Calu3 (cell line): ENCODE measurements at regions not wholly inside any gene's neighbourhood (a gene's known extent, or its start where the extent isn't known, plus 50 kb on each side); places are given as distances from the start of the nearest gene placed in this dataset.

Experiments
- BruUV-seq: library from RNA; stranded (reverse); fragments of 400-500 nt; replicated peaks from 2 replicates; lab custom pipeline; 2021; lab: Mats Ljungman, UMichigan
- CTCF ChIA-PET: fragments of 300-600 bp; sonication (Branson Sonifier 250); formaldehyde crosslinking; loops from one replicate; lab custom pipeline; 2022; ENCODE audit warnings: antibody characterized with exemption; lab: Charles Lee
- DNase-seq: peaks from one replicate; pipeline ENCODE4 v3.0.0; 2022
- H3K27ac Mint-ChIP-seq: one replicate; pipeline ENCODE4 v1.8.0; 2022; ENCODE audit warnings: mixed read lengths; ENCODE audit not compliant: unreplicated experiment
- H3K27me3 Mint-ChIP-seq: one replicate; pipeline ENCODE4 v1.8.0; 2022; ENCODE audit warnings: mixed read lengths; ENCODE audit not compliant: unreplicated experiment
- H3K36me3 Mint-ChIP-seq: one replicate; pipeline ENCODE4 v1.8.0; 2022; ENCODE audit warnings: mild to moderate bottlenecking, moderate library complexity, mixed read lengths; ENCODE audit not compliant: insufficient read depth, unreplicated experiment
- H3K4me1 Mint-ChIP-seq: one replicate; pipeline ENCODE4 v1.8.0; 2022; ENCODE audit warnings: mild to moderate bottlenecking, low read depth, mixed read lengths; ENCODE audit not compliant: unreplicated experiment
- H3K4me3 Mint-ChIP-seq: one replicate; pipeline ENCODE4 v1.8.0; 2022; ENCODE audit warnings: mild to moderate bottlenecking, low read depth, moderate library complexity, mixed read lengths; ENCODE audit not compliant: unreplicated experiment
- H3K9me3 Mint-ChIP-seq: one replicate; pipeline ENCODE4 v1.8.0; 2022; ENCODE audit warnings: low read depth, mixed read lengths; ENCODE audit not compliant: unreplicated experiment
- CTCF ChIP-seq: fragments of 200-600 bp; IDR thresholded peaks from one replicate; pipeline ENCODE4 v1.8.0; 2022; ENCODE audit warnings: antibody characterized with exemption; ENCODE audit not compliant: unreplicated experiment
- intact Hi-C: fragments of 100-400 bp; cut with micrococcal nuclease; formaldehyde crosslinking; loops from one replicate; pipeline ENCODE4 v1.10.0; 2022; ENCODE audit not compliant: unreplicated experiment

DNA sequence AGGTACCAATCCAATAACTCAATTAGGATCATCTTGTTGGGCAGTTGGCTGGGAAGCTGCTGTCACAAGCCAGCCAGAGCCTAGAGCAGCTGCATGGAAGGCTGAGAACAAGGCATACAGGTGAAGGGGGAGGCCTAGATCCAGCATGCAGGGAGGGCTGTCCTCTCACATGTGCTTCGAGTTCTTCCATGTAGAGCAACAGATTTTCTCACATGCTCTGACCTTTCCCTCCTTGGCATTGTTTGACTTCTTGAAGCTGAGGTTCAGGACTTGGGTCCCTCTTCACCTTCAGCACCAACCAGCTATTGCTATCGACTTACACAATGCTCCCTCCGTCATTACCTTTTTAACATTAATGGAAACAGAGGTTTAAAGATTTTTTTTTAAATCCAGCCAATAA is 257.7 kb downstream of the ATG4C start:
- Mint-ChIP-seq H3K4me1 (no peaks in the 10 kb centered on the region), H3K4me3 (no peak overlapping the region), H3K9me3 (peaks cover 2% of the 10 kb centered on the region), H3K27me3 (peaks cover 28% of the 10 kb centered on the region), H3K27ac (no peak overlapping the region), H3K36me3 (no peaks in the 10 kb centered on the region)
- CTCF ChIA-PET: no interaction called here
- no peak for TF ChIP-seq CTCF
- DNase-seq: no peak
- BruUV-seq: no TSS peak
- intact Hi-C loops: no loop called here

GRCh38 chr1:63042278-63042677 is 258.3 kb downstream of the ATG4C start:
- H3K27ac Mint-ChIP-seq: no peak overlapping the region
- TF ChIP-seq CTCF: no peak
- no TSS peak for BruUV-seq
- H3K27me3 Mint-ChIP-seq: peaks cover 28% of the 10 kb centered on the region
- DNase-seq: no peak
- CTCF ChIA-PET: no interaction called here
- peaks cover 2% of the 10 kb centered on the region for H3K9me3 Mint-ChIP-seq
- intact Hi-C loops: no loop called here
- no peaks in the 10 kb centered on the region for H3K4me1 Mint-ChIP-seq
- no peaks in the 10 kb centered on the region for H3K36me3 Mint-ChIP-seq
- no peak overlapping the region for H3K4me3 Mint-ChIP-seq

- H3K9me3 Mint-ChIP-seq: peaks cover 2% of the 10 kb centered on the region
- BruUV-seq: no TSS peak
- H3K27me3 Mint-ChIP-seq: peaks cover 68% of the 10 kb centered on the region
- H3K36me3 Mint-ChIP-seq: no peaks in the 10 kb centered on the region
- TF ChIP-seq CTCF: no peak
- CTCF ChIA-PET: no interaction called here
- intact Hi-C loops: no loop called here
- DNase-seq: no peak
- H3K27ac Mint-ChIP-seq: no peak overlapping the region
- no peaks in the 10 kb centered on the region for H3K4me1 Mint-ChIP-seq
- no peak overlapping the region for H3K4me3 Mint-ChIP-seq
Observed at GRCh38 chr1:63046539-63046938, 262.6 kb downstream of the ATG4C start.

- no peaks in the 10 kb centered on the region for H3K36me3 Mint-ChIP-seq
- no peaks in the 10 kb centered on the region for H3K4me1 Mint-ChIP-seq
- H3K27me3 Mint-ChIP-seq: peaks cover 45% of the 10 kb centered on the region
- no peak for DNase-seq
- CTCF ChIA-PET: no interaction called here
- TF ChIP-seq CTCF: no peak
- intact Hi-C loops: no loop called here
- H3K4me3 Mint-ChIP-seq: no peak overlapping the region
- no TSS peak for BruUV-seq
- H3K9me3 Mint-ChIP-seq: peaks cover 2% of the 10 kb centered on the region
- H3K27ac Mint-ChIP-seq: no peak overlapping the region
Observed at GRCh38 chr1:63049135-63049534, 265.2 kb downstream of the ATG4C start.
